ENCODE measurements at regions not wholly inside any gene's neighbourhood (a gene's known extent, or its start where the extent isn't known, plus 50 kb on each side); places are given as distances from the start of the nearest gene placed in this dataset.

GRCh38 chr22:48078825-48079224 is 1316.4 kb downstream of the TBC1D22A start:
- TF ChIP-seq ZBTB3 (CRISPR knock-in tag; IDR thresholded peaks at IDR 0.05; ENCODE audit: borderline replicate concordance, low read depth) (no peak), CTCF (CRISPR knock-in tag; IDR thresholded peaks at IDR 0.05) (no peak), CBX2 (IDR thresholded peaks at IDR 0.05; ENCODE audit: low read depth, low read length) (no peak), CBX2 (CRISPR knock-in tag; IDR thresholded peaks at IDR 0.05; ENCODE audit: low read depth) (no peak)

Measured in HepG2 (cell line).